Astrocyte (in vitro differentiated cells and primary cell): ENCODE measurements at regions not wholly inside any gene's neighbourhood (a gene's known extent, or its start where the extent isn't known, plus 50 kb on each side); places are given as distances from the start of the nearest gene placed in this dataset.

Experiments used
- EZH2 ChIP-seq: IDR thresholded peaks from 2 replicates; pipeline ENCODE4 v1.6.1; 2012; ENCODE audit warnings: mild to moderate bottlenecking, low read length, inconsistent platforms; ENCODE audit not compliant: insufficient read depth
- TF ChIP-seq, protein P1 (sequence below): IDR thresholded peaks from 2 replicates; pipeline ENCODE4 v1.5.1; 2011; ENCODE audit warnings: low read depth, mild to moderate bottlenecking, inconsistent platforms, low read length, moderate library complexity; ENCODE audit not compliant: insufficient read depth

DNA sequence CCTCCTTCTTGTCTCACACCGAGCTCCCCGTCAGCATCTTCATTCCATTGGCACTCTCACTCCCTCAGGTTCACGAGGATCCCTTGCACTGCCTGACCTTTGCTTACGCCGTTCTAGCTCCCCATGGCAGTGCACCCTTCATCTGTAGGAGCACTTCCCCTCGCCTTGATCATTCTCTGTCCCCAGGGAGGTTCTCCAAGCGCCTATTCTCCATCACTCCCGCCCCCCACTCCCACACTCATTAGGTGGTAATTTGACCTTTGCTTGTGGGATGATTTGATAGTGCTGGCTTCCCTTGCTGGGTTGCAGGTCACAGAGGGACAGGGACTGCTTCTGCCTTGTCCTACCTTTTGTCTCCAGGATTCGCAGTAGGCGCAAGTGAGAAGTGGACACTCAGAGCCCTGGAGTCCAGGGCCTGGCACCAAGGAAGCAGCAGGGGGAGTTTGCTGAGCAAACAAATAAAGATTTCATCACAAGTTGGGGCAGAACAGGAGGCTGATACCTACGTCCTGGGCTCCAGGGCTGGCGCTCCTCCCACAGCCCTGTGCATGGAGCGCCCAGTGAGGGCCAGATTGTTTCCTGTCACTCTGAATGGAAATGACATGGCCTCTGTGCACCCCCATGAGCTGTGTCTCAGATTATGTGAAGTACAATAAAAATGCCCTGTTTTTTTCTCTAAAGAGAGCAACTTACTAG is 82.0 kb upstream of the RUNX3 start:
- TF ChIP-seq, protein P1, sequence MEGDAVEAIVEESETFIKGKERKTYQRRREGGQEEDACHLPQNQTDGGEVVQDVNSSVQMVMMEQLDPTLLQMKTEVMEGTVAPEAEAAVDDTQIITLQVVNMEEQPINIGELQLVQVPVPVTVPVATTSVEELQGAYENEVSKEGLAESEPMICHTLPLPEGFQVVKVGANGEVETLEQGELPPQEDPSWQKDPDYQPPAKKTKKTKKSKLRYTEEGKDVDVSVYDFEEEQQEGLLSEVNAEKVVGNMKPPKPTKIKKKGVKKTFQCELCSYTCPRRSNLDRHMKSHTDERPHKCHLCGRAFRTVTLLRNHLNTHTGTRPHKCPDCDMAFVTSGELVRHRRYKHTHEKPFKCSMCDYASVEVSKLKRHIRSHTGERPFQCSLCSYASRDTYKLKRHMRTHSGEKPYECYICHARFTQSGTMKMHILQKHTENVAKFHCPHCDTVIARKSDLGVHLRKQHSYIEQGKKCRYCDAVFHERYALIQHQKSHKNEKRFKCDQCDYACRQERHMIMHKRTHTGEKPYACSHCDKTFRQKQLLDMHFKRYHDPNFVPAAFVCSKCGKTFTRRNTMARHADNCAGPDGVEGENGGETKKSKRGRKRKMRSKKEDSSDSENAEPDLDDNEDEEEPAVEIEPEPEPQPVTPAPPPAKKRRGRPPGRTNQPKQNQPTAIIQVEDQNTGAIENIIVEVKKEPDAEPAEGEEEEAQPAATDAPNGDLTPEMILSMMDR, result no peak
- TF ChIP-seq EZH2, result no peak
